Neuronal stem cell (in vitro differentiated cells): ENCODE measurements at regions not wholly inside any gene's neighbourhood (a gene's known extent, or its start where the extent isn't known, plus 50 kb on each side); places are given as distances from the start of the nearest gene placed in this dataset.

ENCODE experiments used
- DNase-seq: peaks from one replicate; pipeline ENCODE4 v3.0.0-alpha.2; 2013; ENCODE audit warnings: low spot score
- H2AFZ ChIP-seq: one replicate; pipeline ENCODE4 v1.6.1; 2013; ENCODE audit warnings: mild to moderate bottlenecking, low read length, inconsistent platforms
- H2AK5ac ChIP-seq: 2 replicates; pipeline ENCODE4 v1.6.1; 2013; ENCODE audit warnings: low read depth, mild to moderate bottlenecking, inconsistent platforms, low read length, moderate library complexity, mixed read lengths
- H2BK120ac ChIP-seq: 2 replicates; pipeline ENCODE4 v1.6.1; 2013; ENCODE audit warnings: low read depth, mild to moderate bottlenecking, inconsistent platforms, low read length, moderate library complexity, mixed read lengths
- H2BK12ac ChIP-seq: one replicate; pipeline ENCODE4 v1.6.1; 2013; ENCODE audit warnings: low read length, inconsistent platforms
- H2BK15ac ChIP-seq: 2 replicates; pipeline ENCODE4 v1.6.1; 2013; ENCODE audit warnings: mild to moderate bottlenecking, low read length, inconsistent platforms, mixed read lengths
- H2BK5ac ChIP-seq: one replicate; pipeline ENCODE4 v1.6.1; 2013; ENCODE audit warnings: inconsistent platforms, mild to moderate bottlenecking, low read length, moderate library complexity
- H3K14ac ChIP-seq: one replicate; pipeline ENCODE4 v1.6.1; 2013; ENCODE audit warnings: low read length, inconsistent platforms
- H3K18ac ChIP-seq: 2 replicates; pipeline ENCODE4 v1.6.1; 2013; ENCODE audit warnings: low read length, inconsistent platforms
- H3K23ac ChIP-seq: 2 replicates; pipeline ENCODE4 v1.6.1; 2013; ENCODE audit warnings: low read depth, mild to moderate bottlenecking, mixed read lengths, low read length, inconsistent platforms; ENCODE audit not compliant: poor library complexity
- H3K27ac ChIP-seq: replicated peaks from 3 replicates; pipeline ENCODE4 v1.5.1; 2013; ENCODE audit warnings: low read length, inconsistent platforms
- H3K27me3 ChIP-seq, 3 experiments: 2 replicates each; pipeline ENCODE4 v1.6.1; 2013; ENCODE audit warnings: low read length in 3 of 3, mild to moderate bottlenecking in 2 of 3, inconsistent platforms in 1 of 3, low read depth in 1 of 3, mixed read lengths in 1 of 3, moderate library complexity in 1 of 3; ENCODE audit not compliant: control insufficient read depth in 3 of 3, insufficient read depth in 3 of 3
- H3K36me3 ChIP-seq, 2 donors: replicated peaks in 1 of 2; 2 replicates each; pipeline ENCODE4 v1.6.1; 2013; ENCODE audit warnings: low read length in 2 of 2; ENCODE audit not compliant: control insufficient read depth in 2 of 2, insufficient read depth in 2 of 2
- H3K4ac ChIP-seq: 2 replicates; pipeline ENCODE4 v1.6.1; 2013; ENCODE audit warnings: inconsistent platforms, mild to moderate bottlenecking, low read length, moderate library complexity
- H3K4me1 ChIP-seq, 2 donors: 1 replicate in 1 of 2; 2 replicates in 1 of 2; pipeline ENCODE4 v1.6.1; 2013; ENCODE audit warnings: low read length in 2 of 2, low read depth in 1 of 2; ENCODE audit not compliant: control insufficient read depth in 2 of 2, insufficient read depth in 1 of 2
- H3K4me2 ChIP-seq: one replicate; pipeline ENCODE4 v1.6.1; 2013; ENCODE audit warnings: mild to moderate bottlenecking, low read length, inconsistent platforms; ENCODE audit not compliant: insufficient read depth, poor library complexity, severe bottlenecking
- H3K4me3 ChIP-seq, 2 donors: 2 replicates each; pipeline ENCODE4 v1.5.1; 2013; ENCODE audit warnings: low read length in 2 of 2, mild to moderate bottlenecking in 2 of 2, inconsistent platforms in 1 of 2, moderate library complexity in 1 of 2
- H3K79me1 ChIP-seq: one replicate; pipeline ENCODE4 v1.6.1; 2013; ENCODE audit warnings: low read depth, mild to moderate bottlenecking, inconsistent platforms, low read length, moderate library complexity
- H3K9ac ChIP-seq: one replicate; pipeline ENCODE4 v1.6.1; 2013; ENCODE audit warnings: mild to moderate bottlenecking, low read depth, low read length, inconsistent platforms; ENCODE audit not compliant: poor library complexity
- H3K9me3 ChIP-seq, 2 donors: replicated peaks in 1 of 2; 2 replicates each; pipeline versions ENCODE3 to v1.6.1; 2013; ENCODE audit warnings: low read length in 2 of 2, mild to moderate bottlenecking in 2 of 2, inconsistent platforms in 1 of 2, low read depth in 1 of 2, mixed read lengths in 1 of 2, moderate library complexity in 1 of 2; ENCODE audit not compliant: control insufficient read depth in 2 of 2, insufficient read depth in 1 of 2
- H4K8ac ChIP-seq: one replicate; pipeline ENCODE4 v1.6.1; 2013; ENCODE audit warnings: low read depth, mild to moderate bottlenecking, inconsistent platforms, low read length, moderate library complexity
- H4K91ac ChIP-seq: one replicate; pipeline ENCODE4 v1.6.1; 2013; ENCODE audit warnings: low read length, low read depth, mild to moderate bottlenecking, inconsistent platforms; ENCODE audit not compliant: poor library complexity
- WGBS, 2 donors: extraction: QIAGEN DNeasy Blood & Tissue Kit; methylation state at CpG; one replicate each; pipeline ENCODE4 v1.1.7; 2013; ENCODE audit warnings: missing lambda C conversion rate in 2 of 2, mixed read lengths in 1 of 2; ENCODE audit not compliant: insufficient read length in 2 of 2, insufficient replicate concordance in 1 of 2; ENCODE audit errors: extremely low coverage in 2 of 2; 5-methylcytosine and 5-hydroxymethylcytosine counted together

DNA sequence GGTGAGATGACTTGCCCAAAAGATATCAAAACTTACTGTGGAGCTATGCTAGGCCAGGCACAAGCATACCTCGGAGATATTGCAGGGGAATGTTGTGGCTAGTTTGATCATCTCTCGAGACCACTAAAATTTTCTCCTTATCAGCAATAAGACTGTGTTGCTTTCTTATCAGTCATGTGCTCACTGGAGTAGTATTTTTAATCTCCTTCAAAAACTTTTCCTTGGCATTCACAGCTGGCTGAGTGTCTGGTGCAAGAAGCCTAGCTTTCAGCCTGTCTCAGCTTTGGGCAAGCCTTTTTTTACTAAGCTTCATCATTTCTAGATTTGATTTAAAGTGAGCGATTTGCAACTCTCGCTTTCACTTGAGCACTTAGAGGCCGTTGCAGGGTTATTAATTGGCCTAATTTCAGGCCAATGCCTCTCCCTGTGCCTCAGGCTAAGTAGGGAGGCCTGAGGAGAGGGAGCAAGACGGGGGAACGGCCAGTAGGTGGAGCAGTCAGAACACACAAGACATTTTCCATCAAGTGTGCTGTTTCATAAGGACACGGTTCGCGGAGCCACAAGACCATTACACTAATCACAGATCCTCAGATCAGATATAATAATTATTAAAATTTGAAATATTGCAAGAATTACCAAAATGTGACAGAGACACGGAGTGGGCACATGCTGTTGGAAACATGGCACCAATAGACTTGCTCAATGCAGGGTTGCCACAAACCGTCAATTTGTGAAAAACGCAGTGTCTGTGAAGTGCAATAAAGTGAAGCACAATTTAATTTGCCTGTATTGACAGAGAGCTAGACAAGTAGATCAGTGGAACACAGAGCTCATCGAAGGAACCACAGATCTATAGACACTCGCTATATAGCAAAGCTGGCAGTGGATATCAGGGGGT is 106.8 kb upstream of the SIRPG start:
- Histone ChIP-seq H2BK5ac (no peak overlapping the region), H3K27ac (no peak overlapping the region), H3K4me1 (no peaks in the 10 kb centered on the region), H4K91ac (no peak overlapping the region), H2AK5ac (no peak overlapping the region), H2BK15ac (no peak overlapping the region), H3K4ac (no peak overlapping the region), H3K4me3 (no peak overlapping the region), H3K4me2 (no peak overlapping the region), H3K36me3 (no peaks in the 10 kb centered on the region), H4K8ac (no peak overlapping the region), H3K14ac (no peak overlapping the region), H2BK120ac (no peak overlapping the region), H3K23ac (no peak overlapping the region), H2BK12ac (no peak overlapping the region), H3K27me3 (peaks cover 0 to 8% (median 0%) of the 10 kb centered on the region in 3 experiments), H3K18ac (no peak overlapping the region), H3K9me3 (no peaks in the 10 kb centered on the region), H3K79me1 (no peaks in the 10 kb centered on the region), H2AFZ (no peak overlapping the region), H3K9ac (no peak overlapping the region)
- peak; percentile 60 for DNase-seq
- no CpG with 5 or more reads among the region's 15 CpGs for WGBS, 2 donors

DNA sequence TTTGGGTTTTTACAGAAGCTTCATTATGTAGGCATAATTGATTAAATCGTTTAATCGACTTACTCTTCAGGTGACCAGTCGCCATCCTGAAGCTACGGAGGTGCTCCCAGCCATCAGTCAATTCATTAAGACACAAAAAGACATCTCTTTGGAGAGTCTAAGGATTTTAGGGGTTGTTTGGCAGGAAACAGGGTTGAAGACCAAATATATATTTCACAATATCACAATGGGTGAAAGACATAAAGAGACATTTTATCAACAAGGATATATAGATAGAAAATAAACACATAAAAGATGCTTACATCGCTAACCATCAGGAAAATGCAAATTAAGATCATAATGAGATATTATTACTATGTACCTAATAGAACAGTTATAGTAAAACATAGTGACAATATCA is 104.0 kb upstream of the SIRPG start:
- no peak overlapping the region for H2BK120ac ChIP-seq
- H3K4ac ChIP-seq, result no peak overlapping the region
- no CpG with 5 or more reads among the region's 5 CpGs for WGBS, 2 donors
- H3K18ac ChIP-seq, result no peak overlapping the region
- peaks cover 0 to 4% of the 10 kb centered on the region in 2 donors for H3K4me1 ChIP-seq
- no peak overlapping the region for H2BK12ac ChIP-seq
- H2AK5ac ChIP-seq, result no peak overlapping the region
- no peak overlapping the region for H4K91ac ChIP-seq
- H3K9ac ChIP-seq, result no peak overlapping the region
- no peaks in the 10 kb centered on the region for H3K9me3 ChIP-seq
- H3K79me1 ChIP-seq, result no peaks in the 10 kb centered on the region
- no peak overlapping the region for H2BK5ac ChIP-seq
- H3K4me3 ChIP-seq, result no peak overlapping the region
- no peak overlapping the region for H2AFZ ChIP-seq
- DNase-seq, result no peak
- no peak overlapping the region for H4K8ac ChIP-seq
- no peak overlapping the region for H3K14ac ChIP-seq
- no peak overlapping the region for H3K27ac ChIP-seq
- H3K36me3 ChIP-seq, result no peaks in the 10 kb centered on the region
- H3K23ac ChIP-seq, result no peak overlapping the region
- peaks cover 0 to 11% (median 0%) of the 10 kb centered on the region in 3 experiments for H3K27me3 ChIP-seq
- no peak overlapping the region for H3K4me2 ChIP-seq
- H2BK15ac ChIP-seq, result no peak overlapping the region

DNA sequence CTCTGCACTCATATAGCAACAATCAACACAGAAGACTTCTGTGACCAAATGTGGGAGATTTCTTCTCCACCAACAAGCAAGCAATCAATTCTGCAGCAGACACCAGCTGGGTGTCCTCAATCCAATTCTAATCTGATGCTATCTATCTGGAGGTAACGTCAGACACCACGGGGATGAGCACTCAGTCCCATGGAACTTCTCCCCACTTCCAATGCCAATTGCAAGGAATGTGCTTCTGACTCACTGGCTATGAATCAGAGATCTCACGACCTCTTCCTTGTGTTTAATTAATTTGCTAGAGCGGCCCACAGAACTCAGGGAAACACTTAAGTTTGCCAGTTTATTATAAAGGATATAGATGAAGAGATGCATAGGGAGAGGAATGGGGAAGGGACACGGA is 103.5 kb upstream of the SIRPG start:
- no peak overlapping the region for H2BK5ac ChIP-seq
- H3K4me2 ChIP-seq, result no peak overlapping the region
- no peak overlapping the region for H2BK15ac ChIP-seq
- no peak overlapping the region for H3K23ac ChIP-seq
- H3K36me3 ChIP-seq, result no peaks in the 10 kb centered on the region
- H2BK12ac ChIP-seq, result no peak overlapping the region
- H3K9me3 ChIP-seq, result no peaks in the 10 kb centered on the region
- no peak overlapping the region for H2AK5ac ChIP-seq
- no peak overlapping the region for H3K4ac ChIP-seq
- H3K79me1 ChIP-seq, result no peaks in the 10 kb centered on the region
- no CpG with 5 or more reads among the region's 5 CpGs for WGBS, 2 donors
- peaks cover 0 to 11% (median 0%) of the 10 kb centered on the region in 3 experiments for H3K27me3 ChIP-seq
- H3K18ac ChIP-seq, result no peak overlapping the region
- H4K91ac ChIP-seq, result no peak overlapping the region
- no peak for DNase-seq
- H3K4me3 ChIP-seq, result no peak overlapping the region
- peaks cover 0 to 4% of the 10 kb centered on the region in 2 donors for H3K4me1 ChIP-seq
- H2AFZ ChIP-seq, result no peak overlapping the region
- H3K27ac ChIP-seq, result no peak overlapping the region
- no peak overlapping the region for H3K9ac ChIP-seq
- H4K8ac ChIP-seq, result no peak overlapping the region
- H2BK120ac ChIP-seq, result no peak overlapping the region
- no peak overlapping the region for H3K14ac ChIP-seq

DNA sequence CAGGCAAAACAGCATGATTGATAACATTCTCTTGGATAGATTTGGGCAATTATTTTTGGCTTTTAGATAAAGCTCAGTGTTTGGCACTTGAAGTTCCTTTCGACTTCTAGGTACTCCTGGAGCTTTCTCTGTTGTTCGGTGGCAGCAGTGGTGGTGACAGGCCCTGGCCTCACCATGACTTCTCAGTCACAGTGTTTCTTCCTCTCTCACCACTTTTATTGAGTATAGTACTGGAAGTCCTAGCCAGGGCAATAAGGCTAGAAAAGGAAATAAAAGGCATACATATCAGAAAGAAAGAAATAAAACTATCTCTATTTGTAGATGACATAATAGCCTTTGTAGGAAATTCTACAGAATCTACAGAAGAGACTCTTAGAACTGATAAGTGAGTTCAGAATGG is 101.2 kb upstream of the SIRPG start:
- no peak overlapping the region for H3K4me3 ChIP-seq
- H3K23ac ChIP-seq, result no peak overlapping the region
- H3K4ac ChIP-seq, result no peak overlapping the region
- H3K27me3 ChIP-seq, result peaks cover 0 to 13% (median 0%) of the 10 kb centered on the region in 3 experiments
- H3K18ac ChIP-seq, result no peak overlapping the region
- H2AFZ ChIP-seq, result no peak overlapping the region
- no peak overlapping the region for H3K14ac ChIP-seq
- no peaks in the 10 kb centered on the region for H3K79me1 ChIP-seq
- WGBS, 2 donors, result no CpG with 5 or more reads among the region's 2 CpGs
- H3K36me3 ChIP-seq, result no peaks in the 10 kb centered on the region
- H2AK5ac ChIP-seq, result no peak overlapping the region
- no peak overlapping the region for H4K8ac ChIP-seq
- H4K91ac ChIP-seq, result no peak overlapping the region
- H2BK12ac ChIP-seq, result no peak overlapping the region
- H3K9me3 ChIP-seq, result no peaks in the 10 kb centered on the region
- H2BK5ac ChIP-seq, result no peak overlapping the region
- no peak overlapping the region for H3K9ac ChIP-seq
- H2BK120ac ChIP-seq, result no peak overlapping the region
- H3K4me2 ChIP-seq, result no peak overlapping the region
- H2BK15ac ChIP-seq, result no peak overlapping the region
- DNase-seq, result no peak
- no peak overlapping the region for H3K27ac ChIP-seq
- H3K4me1 ChIP-seq, result peaks cover 4 to 5% of the 10 kb centered on the region in 2 donors
